Dedifferentiated amniotic fluid mesenchymal stem cell (primary cell): ENCODE measurements at regions not wholly inside any gene's neighbourhood (a gene's known extent, or its start where the extent isn't known, plus 50 kb on each side); places are given as distances from the start of the nearest gene placed in this dataset.
"Not testable (repeated sequence)": the region's sequence is repeated elsewhere in the genome, so short reads cannot be mapped to it uniquely, and the experiment has no call there.

Experiments used
- DNase-seq: peaks from one replicate; pipeline ENCODE4 v3.0.0-alpha.2; 2016; ENCODE audit errors: extremely low spot score

GRCh38 chr4:38469410-38469809 lies 194.6 kb upstream of the KLF3 start:
- no peak for DNase-seq

DNA sequence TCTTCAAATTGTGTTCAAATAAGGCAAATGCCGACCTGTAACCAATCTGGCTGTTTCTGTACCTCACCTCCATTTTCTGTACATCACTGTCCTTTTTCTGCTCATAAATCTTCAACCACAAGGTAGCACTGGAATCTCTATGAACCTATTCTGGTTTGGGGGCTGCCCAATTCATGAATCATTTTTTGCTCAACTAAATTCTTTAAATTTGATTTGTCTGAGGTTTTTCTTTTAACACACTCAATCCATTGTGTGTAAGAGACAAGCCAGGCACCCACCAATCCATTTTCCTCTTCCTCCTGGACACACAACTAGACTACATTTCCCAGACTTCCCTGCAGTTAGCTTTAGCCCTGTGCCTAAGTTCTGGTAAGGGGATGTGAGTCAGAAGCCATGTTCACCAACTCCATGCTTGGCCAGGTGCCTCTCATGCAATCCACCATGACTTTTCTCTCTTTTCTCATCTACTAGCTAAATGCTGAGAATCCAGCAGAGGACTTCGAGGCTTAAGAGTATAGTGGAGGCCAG lies 193.2 kb upstream of the KLF3 start:
- DNase-seq, result no peak

GRCh38 chr4:38482696-38483095 lies 181.3 kb upstream of the KLF3 start:
- no peak for DNase-seq

- not testable (repeated sequence) for DNase-seq
These were observed 180.4 kb upstream of the KLF3 start for GRCh38 chr4:38483628-38484027.

DNA sequence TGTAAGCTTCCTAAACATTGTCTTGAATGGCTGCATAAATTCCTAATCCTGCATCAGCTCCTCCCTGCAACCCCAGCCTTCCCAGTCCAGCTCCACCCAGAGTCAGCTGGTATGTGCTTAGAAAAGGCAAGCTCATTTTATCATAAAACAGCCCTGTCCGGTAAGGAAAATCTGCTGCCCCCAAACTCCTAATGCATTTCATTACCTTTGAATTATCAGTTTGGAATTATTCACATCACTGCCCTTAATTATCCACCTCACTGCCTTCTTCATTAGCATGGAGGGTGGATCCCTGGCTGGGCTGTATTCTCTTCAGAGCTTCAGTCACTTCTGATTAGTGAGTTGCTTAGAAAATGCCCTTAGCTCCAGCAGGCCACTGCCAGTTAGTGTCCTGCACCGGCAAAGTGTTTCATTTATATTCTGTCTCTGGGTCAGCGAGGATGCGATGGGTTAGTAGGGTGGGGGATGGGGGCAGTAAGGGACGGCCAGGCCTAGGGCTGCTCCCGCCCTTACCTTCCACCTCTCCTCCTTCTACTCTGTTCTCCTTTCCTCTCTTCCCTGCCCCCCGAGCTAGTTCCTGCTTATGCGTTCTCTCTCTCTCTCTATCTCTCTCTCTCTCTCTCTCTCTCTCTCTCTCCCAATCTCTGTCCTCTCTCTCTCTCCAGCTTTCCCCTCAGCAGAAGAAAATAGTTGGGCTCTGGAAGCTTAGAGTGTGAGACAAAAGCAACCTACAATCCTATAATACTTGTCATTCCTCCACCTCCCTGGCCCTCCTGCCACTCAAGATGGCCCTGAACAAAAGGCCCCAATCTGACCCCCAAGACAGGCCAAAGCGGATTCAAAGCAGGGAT lies 174.8 kb upstream of the KLF3 start:
- peak; percentile 53 for DNase-seq

GRCh38 chr4:38489924-38490639 lies 173.9 kb upstream of the KLF3 start:
- DNase-seq, result no peak

DNA sequence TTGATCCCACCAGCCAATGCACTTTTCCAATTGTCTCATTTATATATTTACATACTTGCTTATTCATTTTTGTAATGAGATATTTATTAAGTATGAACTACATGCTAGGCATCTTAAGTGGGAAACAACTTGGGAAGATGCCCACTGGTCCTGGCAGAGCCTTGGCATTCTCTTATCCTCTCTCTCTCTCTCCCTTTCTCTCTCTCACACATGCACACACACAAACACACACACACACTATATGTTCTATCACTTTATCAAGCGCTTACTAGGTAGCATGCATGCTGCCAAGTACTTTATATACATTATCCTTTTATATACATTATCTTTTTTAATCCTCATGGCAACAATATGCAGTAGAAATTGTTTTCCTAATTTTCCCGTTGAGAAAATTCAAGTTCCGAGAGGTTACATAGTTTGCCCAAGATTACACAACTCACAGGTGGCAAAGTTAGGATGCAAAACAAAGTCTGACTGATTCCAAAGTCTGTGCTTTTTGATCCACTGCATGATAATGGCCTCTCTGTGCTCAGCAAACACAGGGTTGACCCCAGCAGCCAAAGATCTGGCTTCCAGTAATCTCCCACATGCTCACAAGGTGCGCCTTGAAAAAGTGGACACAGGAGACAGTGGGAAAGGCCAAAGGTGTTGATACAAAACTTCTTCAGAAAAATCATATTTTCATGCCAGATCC lies 173.1 kb upstream of the KLF3 start:
- DNase-seq, result no peak

- DNase-seq, result no peak
These were observed 172.0 kb upstream of the KLF3 start for GRCh38 chr4:38491854-38492478.

GRCh38 chr4:38493066-38493465 lies 170.9 kb upstream of the KLF3 start:
- DNase-seq, result no peak

GRCh38 chr4:38495446-38495845 lies 168.6 kb upstream of the KLF3 start:
- DNase-seq, result no peak

DNA sequence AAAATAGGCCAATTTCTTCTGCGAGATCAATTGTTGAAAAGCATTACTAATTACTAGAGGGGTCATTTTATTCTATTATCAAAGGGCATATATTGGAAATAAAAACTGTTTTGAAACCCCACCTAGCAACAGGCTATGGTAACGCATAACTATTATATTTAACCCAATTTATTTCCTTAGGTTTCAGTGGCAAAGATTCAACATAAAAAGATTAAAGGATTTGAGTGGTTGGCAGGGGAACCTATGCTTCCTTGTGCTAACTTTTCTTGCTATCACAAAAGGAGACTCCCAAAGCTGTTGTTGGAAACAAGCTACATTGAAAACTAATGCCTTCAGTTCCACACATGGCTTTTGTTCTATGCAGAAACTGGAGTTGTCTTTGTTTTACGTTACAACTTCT lies 166.9 kb upstream of the KLF3 start:
- no peak for DNase-seq

- no peak for DNase-seq
These were observed 164.9 kb upstream of the KLF3 start for GRCh38 chr4:38499101-38499500.

- DNase-seq, result no peak
These were observed 163.6 kb upstream of the KLF3 start for GRCh38 chr4:38500433-38500832.

- DNase-seq, result no peak
These were observed 162.3 kb upstream of the KLF3 start for GRCh38 chr4:38501698-38502097.

GRCh38 chr4:38503689-38504395 lies 160.2 kb upstream of the KLF3 start:
- no peak for DNase-seq

DNA sequence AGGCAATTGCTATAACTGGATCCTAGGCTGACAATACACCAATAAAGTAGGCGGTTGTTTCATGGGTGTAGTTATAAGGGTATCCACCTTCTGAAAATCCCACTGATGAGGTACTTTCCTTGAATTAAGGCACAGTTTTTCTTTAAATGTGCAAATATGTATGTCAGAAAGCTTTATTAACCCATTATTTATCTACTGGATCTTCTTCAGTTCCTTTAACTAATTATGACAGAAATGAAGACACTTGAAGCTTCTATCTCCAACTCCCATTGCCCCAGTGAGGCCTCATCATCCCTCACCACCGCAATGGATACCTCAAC lies 159.6 kb upstream of the KLF3 start:
- DNase-seq, result no peak

DNA sequence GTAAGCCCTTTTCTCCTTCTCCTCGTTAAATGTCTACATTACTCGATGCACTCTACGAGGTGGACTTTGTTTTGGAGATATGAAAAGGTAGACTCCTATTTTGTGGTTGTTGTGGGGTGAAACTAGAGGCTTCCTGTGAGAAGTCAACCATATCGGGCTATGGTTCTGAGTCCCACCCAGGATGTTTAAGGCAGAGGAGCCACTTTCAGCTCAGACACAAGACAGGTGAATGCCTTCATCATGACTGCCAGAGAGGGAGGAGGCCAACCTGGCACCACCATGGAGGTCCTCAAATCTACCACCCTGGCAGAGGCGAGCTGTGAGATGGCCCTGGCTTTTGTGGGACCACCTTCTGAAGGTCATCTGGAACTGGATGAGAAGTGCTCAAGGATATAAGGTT lies 154.4 kb upstream of the KLF3 start:
- no peak for DNase-seq

DNA sequence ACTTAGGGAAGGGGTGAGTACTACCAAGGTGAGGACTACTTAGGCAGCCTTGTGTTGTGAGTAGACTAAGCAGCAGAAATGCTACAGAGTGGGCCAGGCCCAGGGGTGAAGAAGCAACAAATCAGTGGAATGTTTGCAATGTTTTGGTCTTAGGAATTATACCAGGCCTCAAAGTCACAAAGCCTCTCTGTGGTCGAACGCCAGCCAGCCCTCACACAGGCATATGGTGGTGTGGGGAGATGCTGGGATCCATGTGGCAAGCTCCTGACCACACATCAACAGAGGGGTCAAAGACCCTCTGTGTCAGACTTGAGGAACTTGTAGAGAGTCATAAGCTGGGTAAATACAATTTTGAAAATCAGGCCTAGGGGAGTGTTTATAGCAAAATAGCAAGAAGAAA lies 153.8 kb upstream of the KLF3 start:
- no peak for DNase-seq

DNA sequence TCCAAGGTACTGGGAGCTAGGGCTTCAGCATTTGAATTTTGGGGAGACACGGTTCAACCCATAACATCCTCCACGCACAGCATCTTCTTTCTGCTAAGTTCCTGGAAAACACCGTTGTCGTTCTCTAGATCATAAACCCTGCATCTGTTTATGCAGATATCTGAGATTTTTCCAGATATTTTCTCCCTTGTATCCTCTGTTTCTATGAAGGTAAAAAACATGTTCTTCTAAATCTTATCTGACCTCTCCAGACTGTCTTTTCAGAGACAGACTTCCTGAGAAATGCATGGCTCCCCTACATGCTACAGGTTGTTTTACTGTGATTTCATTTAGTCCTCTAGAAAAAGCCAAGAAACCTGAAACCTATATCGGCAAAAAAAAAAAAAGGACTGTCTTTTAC lies 152.3 kb upstream of the KLF3 start:
- no peak for DNase-seq

- DNase-seq, result no peak
These were observed 151.2 kb upstream of the KLF3 start for GRCh38 chr4:38512840-38513239.

GRCh38 chr4:38514465-38515146 lies 149.4 kb upstream of the KLF3 start:
- DNase-seq, result no peak
